ENCODE measurements at regions not wholly inside any gene's neighbourhood (a gene's known extent, or its start where the extent isn't known, plus 50 kb on each side); places are given as distances from the start of the nearest gene placed in this dataset.

- no peak overlapping the region for H4K5ac ChIP-seq (ENCODE audit: insufficient read length, low read depth, low read length)
- H3K79me2 ChIP-seq (ENCODE audit: insufficient read depth, low read length) = no peaks in the 10 kb centered on the region
- Mint-ChIP-seq H3K27ac (no peak overlapping the region), H3K4me3 (no peak overlapping the region), H3K4me1 (peaks cover 47 to 56% of the 10 kb centered on the region in 2 experiments), H3K9me3 (no peaks in the 10 kb centered on the region), H3K36me3 (ENCODE audit: insufficient read depth in 1 of 3, low read depth in 3 of 3) (no peaks in the 10 kb centered on the region), H3K27me3 (ENCODE audit: low read depth) (peaks cover 28% of the 10 kb centered on the region)
- no peak overlapping the region for H3K4ac ChIP-seq (ENCODE audit: low read depth, low read length)
- no peak overlapping the region for H2AK5ac ChIP-seq (ENCODE audit: insufficient read length, low read length)
- peaks cover 4% of the 10 kb centered on the region; the same call in 1 of the 2 replicates for H3K4me1 ChIP-seq (ENCODE audit: insufficient read depth, low read length)
- H2BK15ac ChIP-seq (ENCODE audit: low read depth, low read length) = no peak overlapping the region
- H3K9me3 ChIP-seq (ENCODE audit: control insufficient read depth, low read depth, low read length) = no peaks in the 10 kb centered on the region
- no peaks in the 10 kb centered on the region for H3K79me1 ChIP-seq (ENCODE audit: insufficient read depth, low read depth, low read length, poor library complexity, severe bottlenecking)
- no peak overlapping the region for H2BK20ac ChIP-seq (ENCODE audit: low read depth, low read length, poor library complexity, severe bottlenecking)
- no peaks in the 10 kb centered on the region for H3K23me2 ChIP-seq (ENCODE audit: insufficient read length, low read depth, low read length, poor library complexity, severe bottlenecking)
- H3K9ac ChIP-seq (ENCODE audit: extremely low read depth, insufficient read length, low read length) = no peak overlapping the region
- no peak overlapping the region for H2BK120ac ChIP-seq (ENCODE audit: low read depth, low read length, poor library complexity, severe bottlenecking)
- no peak overlapping the region for H2BK12ac ChIP-seq (ENCODE audit: insufficient read length, low read depth, low read length)
- no peak overlapping the region for H3K18ac ChIP-seq (ENCODE audit: insufficient read length, low read depth, low read length)
- H2AFZ ChIP-seq (ENCODE audit: low read length) = no peak overlapping the region
- H3K27ac ChIP-seq (ENCODE audit: insufficient read length, low read depth, low read length) = no peak overlapping the region
- no peak overlapping the region for H3K4me2 ChIP-seq (ENCODE audit: insufficient read depth, insufficient read length, low read length)
- TF ChIP-seq, protein P1, sequence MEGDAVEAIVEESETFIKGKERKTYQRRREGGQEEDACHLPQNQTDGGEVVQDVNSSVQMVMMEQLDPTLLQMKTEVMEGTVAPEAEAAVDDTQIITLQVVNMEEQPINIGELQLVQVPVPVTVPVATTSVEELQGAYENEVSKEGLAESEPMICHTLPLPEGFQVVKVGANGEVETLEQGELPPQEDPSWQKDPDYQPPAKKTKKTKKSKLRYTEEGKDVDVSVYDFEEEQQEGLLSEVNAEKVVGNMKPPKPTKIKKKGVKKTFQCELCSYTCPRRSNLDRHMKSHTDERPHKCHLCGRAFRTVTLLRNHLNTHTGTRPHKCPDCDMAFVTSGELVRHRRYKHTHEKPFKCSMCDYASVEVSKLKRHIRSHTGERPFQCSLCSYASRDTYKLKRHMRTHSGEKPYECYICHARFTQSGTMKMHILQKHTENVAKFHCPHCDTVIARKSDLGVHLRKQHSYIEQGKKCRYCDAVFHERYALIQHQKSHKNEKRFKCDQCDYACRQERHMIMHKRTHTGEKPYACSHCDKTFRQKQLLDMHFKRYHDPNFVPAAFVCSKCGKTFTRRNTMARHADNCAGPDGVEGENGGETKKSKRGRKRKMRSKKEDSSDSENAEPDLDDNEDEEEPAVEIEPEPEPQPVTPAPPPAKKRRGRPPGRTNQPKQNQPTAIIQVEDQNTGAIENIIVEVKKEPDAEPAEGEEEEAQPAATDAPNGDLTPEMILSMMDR (conservative IDR thresholded peaks at IDR 0.05) = no peak
- no peaks in the 10 kb centered on the region for H4K20me1 ChIP-seq (ENCODE audit: control insufficient read depth, insufficient read depth, insufficient read length)
- no peak overlapping the region for H3K14ac ChIP-seq (ENCODE audit: insufficient read depth, low read length)
- no peaks in the 10 kb centered on the region for H3K27me3 ChIP-seq (ENCODE audit: insufficient read depth, low read length)
- no peak overlapping the region for H3K23ac ChIP-seq (ENCODE audit: insufficient read length, low read depth, low read length)
- no peak overlapping the region for H4K8ac ChIP-seq (replicated peaks; ENCODE audit: insufficient read length, low read depth, low read length)
- H3K56ac ChIP-seq (ENCODE audit: insufficient read length, low read depth, low read length) = no peak overlapping the region
- no peak overlapping the region for H2BK5ac ChIP-seq (ENCODE audit: insufficient read length, low read length)
- no peak overlapping the region for H3T11ph ChIP-seq (ENCODE audit: low read length)
- H4K91ac ChIP-seq (ENCODE audit: insufficient read length, low read depth, low read length) = no peak overlapping the region
- DNase-seq = no peak
Observed at GRCh38 chr9:27668280-27668679, 95.0 kb upstream of the C9orf72 start.

All from H9 (cell line).